Hepatocyte (in vitro differentiated cells): ENCODE measurements at regions not wholly inside any gene's neighbourhood (a gene's known extent, or its start where the extent isn't known, plus 50 kb on each side); places are given as distances from the start of the nearest gene placed in this dataset.

ENCODE experiments used
- CTCF ChIP-seq: fragments of 200-600 bp; sonication (generic); IDR thresholded peaks from 2 replicates; pipeline ENCODE4 v1.5.1; 2016; ENCODE audit warnings: antibody characterized with exemption, mild to moderate bottlenecking; ENCODE audit not compliant: poor library complexity
- EZH2phosphoT487 ChIP-seq: fragments of 200-600 bp; sonication (generic); IDR thresholded peaks from one replicate; pipeline ENCODE4 v1.6.1; 2018; ENCODE audit warnings: antibody characterized with exemption, mild to moderate bottlenecking, low read depth, moderate library complexity; ENCODE audit not compliant: unreplicated experiment, severe bottlenecking

DNA sequence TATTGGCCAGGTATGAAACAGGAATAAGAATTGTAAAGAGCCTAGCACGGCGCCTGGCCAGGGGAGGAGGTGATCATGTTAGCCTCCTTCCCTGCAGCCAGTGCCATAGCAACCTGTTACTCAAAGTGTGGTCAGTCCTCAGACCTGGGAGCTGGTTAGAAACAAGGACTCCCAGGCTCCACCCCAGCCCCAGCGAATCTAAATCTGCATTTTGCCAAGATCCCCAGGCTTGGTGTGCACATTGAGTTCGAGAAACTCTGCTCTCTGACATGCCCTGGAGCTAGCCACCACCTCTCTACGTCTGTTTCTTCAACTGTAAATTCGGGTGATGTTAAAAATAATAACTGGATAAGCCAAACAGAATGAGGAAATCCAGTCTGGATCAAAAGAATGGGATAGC lies 56.1 kb upstream of the ALX4 start:
- TF ChIP-seq CTCF (no peak), EZH2phosphoT487 (no peak)
